ENCODE measurements at regions not wholly inside any gene's neighbourhood (a gene's known extent, or its start where the extent isn't known, plus 50 kb on each side); places are given as distances from the start of the nearest gene placed in this dataset.

GRCh38 chr11:104645261-104646222 lies 252.7 kb downstream of the CASP12 start:
- H3K4me3 ChIP-seq (ENCODE audit: low read depth, low read length), result no peak overlapping the region

GRCh38 chr11:104637662-104638170 lies 260.5 kb downstream of the CASP12 start:
- no peak overlapping the region for H3K4me3 ChIP-seq (ENCODE audit: low read depth, low read length)
- DNase-seq (ENCODE audit: low read depth), result no peak
- no peak for TF ChIP-seq CTCF (IDR thresholded peaks at IDR 0.05; ENCODE audit: insufficient read depth, low read depth, low read length)

More at GRCh38 chr11:104645261-104646222, 252.7 kb downstream of the CASP12 start:
- no peak for DNase-seq (ENCODE audit: low read depth)
- no peak for TF ChIP-seq CTCF (IDR thresholded peaks at IDR 0.05; ENCODE audit: insufficient read depth, low read depth, low read length)

GRCh38 chr11:104633226-104633625 lies 265.0 kb downstream of the CASP12 start:
- no peak for DNase-seq (ENCODE audit: low read depth)
- no peak overlapping the region for H3K4me3 ChIP-seq (ENCODE audit: low read depth, low read length)
- TF ChIP-seq CTCF (IDR thresholded peaks at IDR 0.05; ENCODE audit: insufficient read depth, low read depth, low read length), result no peak

GRCh38 chr11:104630352-104630751 lies 267.9 kb downstream of the CASP12 start:
- no peak for DNase-seq (ENCODE audit: low read depth)
- no peak overlapping the region for H3K4me3 ChIP-seq (ENCODE audit: low read depth, low read length)
- no peak for TF ChIP-seq CTCF (IDR thresholded peaks at IDR 0.05; ENCODE audit: insufficient read depth, low read depth, low read length)

GRCh38 chr11:104625246-104625645 lies 273.0 kb downstream of the CASP12 start:
- DNase-seq (ENCODE audit: low read depth), result no peak
- H3K4me3 ChIP-seq (ENCODE audit: low read depth, low read length), result no peak overlapping the region
- TF ChIP-seq CTCF (IDR thresholded peaks at IDR 0.05; ENCODE audit: insufficient read depth, low read depth, low read length), result no peak

- no peak overlapping the region for H3K4me3 ChIP-seq (ENCODE audit: low read depth, low read length)
- no peak for DNase-seq (ENCODE audit: low read depth)
- no peak for TF ChIP-seq CTCF (IDR thresholded peaks at IDR 0.05; ENCODE audit: insufficient read depth, low read depth, low read length)
Measured at GRCh38 chr11:104624021-104624420, 274.2 kb downstream of the CASP12 start.

Data from fibroblast of villous mesenchyme (primary cell).